Astrocyte (in vitro differentiated cells and primary cell): ENCODE measurements at regions not wholly inside any gene's neighbourhood (a gene's known extent, or its start where the extent isn't known, plus 50 kb on each side); places are given as distances from the start of the nearest gene placed in this dataset.

Experiments used
- CTCF ChIP-seq: IDR thresholded peaks from 2 replicates; pipeline ENCODE4 v1.5.1; 2011; ENCODE audit warnings: low read depth, mild to moderate bottlenecking, inconsistent platforms, low read length, moderate library complexity; ENCODE audit not compliant: insufficient read depth
- EZH2 ChIP-seq: IDR thresholded peaks from 2 replicates; pipeline ENCODE4 v1.6.1; 2012; ENCODE audit warnings: mild to moderate bottlenecking, low read length, inconsistent platforms; ENCODE audit not compliant: insufficient read depth

DNA sequence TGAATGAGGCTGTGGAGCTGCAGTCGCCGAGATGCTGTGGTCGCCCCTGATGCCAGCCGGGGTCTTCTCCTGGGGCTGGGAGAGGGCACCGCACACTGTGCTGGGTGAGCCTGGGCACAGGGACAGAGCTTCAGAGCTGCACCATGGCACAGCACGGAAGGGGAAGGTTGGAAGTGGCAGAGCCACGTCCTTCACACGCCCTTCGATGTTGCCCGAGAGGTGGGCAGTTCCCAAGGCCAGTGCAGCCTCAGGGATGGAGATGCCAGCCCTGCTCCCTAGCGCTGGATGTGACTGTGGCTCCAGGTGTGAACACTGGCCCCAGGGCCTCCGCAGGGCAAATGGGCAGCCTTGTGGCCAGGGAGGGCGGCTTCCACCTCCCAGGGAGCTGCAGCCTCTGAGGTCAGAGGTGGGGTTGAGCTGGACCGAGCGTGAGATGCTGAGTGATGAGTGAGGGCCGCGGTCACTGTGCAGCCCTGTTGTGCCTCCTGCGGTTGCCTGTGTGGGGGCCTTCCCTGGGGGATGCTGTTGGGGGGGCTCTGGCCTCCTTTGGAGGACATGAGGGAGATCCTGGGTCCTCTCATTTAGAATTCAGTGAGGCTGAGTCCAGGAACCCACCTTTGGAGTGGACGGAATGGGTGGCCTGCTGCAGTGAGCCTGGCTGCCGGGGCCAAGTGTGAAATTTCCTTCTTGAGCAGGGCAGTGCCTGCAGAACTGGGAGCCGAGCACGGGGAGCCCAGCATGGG is 1090.0 kb downstream of the BRD1 start:
- no peak for TF ChIP-seq CTCF
- TF ChIP-seq EZH2 = no peak
